Activated effector memory CD4-positive, alpha-beta T cell treated with anti-CD3 and anti-CD28 coated beads, Interleukin-2, amount 50 U/mL, for 16 hours (primary cell): ENCODE measurements at regions not wholly inside any gene's neighbourhood (a gene's known extent, or its start where the extent isn't known, plus 50 kb on each side); places are given as distances from the start of the nearest gene placed in this dataset.
"Not testable (repeated sequence)": the region's sequence is repeated elsewhere in the genome, so short reads cannot be mapped to it uniquely, and the experiment has no call there.

ENCODE experiments used
- DNase-seq: peaks from one replicate; pipeline ENCODE4 v3.0.0-alpha.2; 2020

GRCh38 chr11:3513311-3513710 lies 128.5 kb downstream of the ART5 start:
- not testable (repeated sequence) for DNase-seq

- not testable (repeated sequence) for DNase-seq
These were observed 129.0 kb downstream of the ART5 start for GRCh38 chr11:3512751-3513150.

GRCh38 chr11:3512133-3512703 lies 129.6 kb downstream of the ART5 start:
- DNase-seq: peak; percentile 86

- DNase-seq: not testable (repeated sequence)
These were observed 130.2 kb downstream of the ART5 start for GRCh38 chr11:3511416-3512132.

GRCh38 chr11:3509563-3509962 lies 130.6 kb upstream of the ZNF195 start:
- DNase-seq: not testable (repeated sequence)

GRCh38 chr11:3499198-3499597 lies 120.3 kb upstream of the ZNF195 start:
- not testable (repeated sequence) for DNase-seq

- peak; percentile 71 for DNase-seq
These were observed 119.4 kb upstream of the ZNF195 start for GRCh38 chr11:3498356-3498755.

GRCh38 chr11:3493152-3493551 lies 114.2 kb upstream of the ZNF195 start:
- DNase-seq: not testable (repeated sequence)

GRCh38 chr11:3488003-3488402 lies 109.1 kb upstream of the ZNF195 start:
- DNase-seq: not testable (repeated sequence)

GRCh38 chr11:3485737-3486136 lies 106.8 kb upstream of the ZNF195 start:
- DNase-seq: not testable (repeated sequence)

- DNase-seq: not testable (repeated sequence)
These were observed 98.3 kb upstream of the ZNF195 start for GRCh38 chr11:3476937-3477885.

GRCh38 chr11:3476084-3476936 lies 97.4 kb upstream of the ZNF195 start:
- not testable (repeated sequence) for DNase-seq

GRCh38 chr11:3468963-3469362 lies 90.0 kb upstream of the ZNF195 start:
- DNase-seq: not testable (repeated sequence)

GRCh38 chr11:3467599-3467998 lies 88.7 kb upstream of the ZNF195 start:
- DNase-seq: not testable (repeated sequence)

GRCh38 chr11:3455666-3456065 lies 76.7 kb upstream of the ZNF195 start:
- DNase-seq: not testable (repeated sequence)

GRCh38 chr11:3454844-3455243 lies 75.9 kb upstream of the ZNF195 start:
- peak; percentile 79 for DNase-seq

GRCh38 chr11:3453596-3454256 lies 74.8 kb upstream of the ZNF195 start:
- DNase-seq: not testable (repeated sequence)

GRCh38 chr11:3450822-3451221 lies 71.9 kb upstream of the ZNF195 start:
- DNase-seq: not testable (repeated sequence)

GRCh38 chr11:3445535-3445934 lies 66.6 kb upstream of the ZNF195 start:
- not testable (repeated sequence) for DNase-seq

- DNase-seq: not testable (repeated sequence)
These were observed 65.4 kb upstream of the ZNF195 start for GRCh38 chr11:3444420-3444744.

GRCh38 chr11:3443700-3444419 lies 64.9 kb upstream of the ZNF195 start:
- DNase-seq: not testable (repeated sequence)
